SK-N-SH (cell line): ENCODE measurements at regions not wholly inside any gene's neighbourhood (a gene's known extent, or its start where the extent isn't known, plus 50 kb on each side); places are given as distances from the start of the nearest gene placed in this dataset.

Experiments used
- CTCF ChIA-PET: fragments of 300-600, 350-600 bp; formaldehyde crosslinking; extraction: SDS; loops from one replicate; lab custom pipeline; 2021; lab: Yijun Ruan, JAX
- POLR2A ChIA-PET: fragments of 350-600 bp; sonication (Branson Sonifier 250); formaldehyde crosslinking; extraction: SDS; loops from one replicate; lab custom pipeline; 2020; ENCODE audit warnings: antibody characterized with exemption, inconsistent platforms; lab: Yijun Ruan, JAX
- DNase-seq: peaks from one replicate; pipeline ENCODE4 v3.0.0; 2012
- H2AFZ ChIP-seq: fragments of 200-600 bp; sonication (generic); 2 replicates; pipeline ENCODE4 v1.8.1; 2016; ENCODE audit warnings: antibody characterized with exemption, mild to moderate bottlenecking, low read depth
- H3F3A ChIP-seq: fragments of 200-600 bp; sonication (generic); replicated peaks from 2 replicates; pipeline ENCODE3; 2016; ENCODE audit warnings: antibody characterized with exemption, mild to moderate bottlenecking; ENCODE audit not compliant: insufficient read depth
- H3K27ac ChIP-seq, 2 experiments: fragments of 200-500 bp in 1 of 2; fragments of 200-600 bp in 1 of 2; sonication (Bioruptor generic) in 1 of 2; sonication (generic), shearing (Covaris generic) in 1 of 2; 2 replicates each; pipeline versions ENCODE4 v1.5.1 to v1.6.1; 2014 to 2016; ENCODE audit warnings: low read depth in 2 of 2, inconsistent platforms in 1 of 2, low read length in 1 of 2, mild to moderate bottlenecking in 1 of 2, mixed read lengths in 1 of 2
- H3K27me3 ChIP-seq: fragments of 200-600 bp; sonication (generic), shearing (Covaris generic); 2 replicates; pipeline ENCODE4 v1.6.1; 2016; ENCODE audit warnings: mixed run types; ENCODE audit not compliant: insufficient read depth
- H3K36me3 ChIP-seq, 2 experiments: fragments of 200-500 bp in 1 of 2; fragments of 200-600 bp in 1 of 2; sonication (Bioruptor generic) in 1 of 2; sonication (generic) in 1 of 2; replicated peaks in 1 of 2; 2 replicates each; pipeline versions ENCODE3 to v1.5.1; 2014 to 2016; ENCODE audit warnings: low read length in 1 of 2, mild to moderate bottlenecking in 1 of 2; ENCODE audit not compliant: insufficient read depth in 2 of 2, control insufficient read depth in 1 of 2
- H3K4me1 ChIP-seq, 2 experiments: fragments of 200-500 bp in 1 of 2; fragments of 200-600 bp in 1 of 2; sonication (Bioruptor generic) in 1 of 2; sonication (generic), shearing (Covaris generic) in 1 of 2; 2 replicates each; pipeline versions ENCODE4 v1.5.1 to v1.6.1; 2014 to 2016; ENCODE audit warnings: low read depth in 1 of 2, low read length in 1 of 2, mixed run types in 1 of 2; ENCODE audit not compliant: insufficient read depth in 2 of 2, control insufficient read depth in 1 of 2
- H3K4me2 ChIP-seq: fragments of 200-600 bp; sonication (generic), shearing (Covaris generic); 2 replicates; pipeline ENCODE4 v1.6.1; 2017; ENCODE audit warnings: mixed run types
- H3K4me3 ChIP-seq, 2 experiments: fragments of 200-500 bp in 1 of 2; fragments of 200-600 bp in 1 of 2; sonication (Bioruptor generic) in 1 of 2; sonication (generic), shearing (Covaris generic) in 1 of 2; 2 replicates each; pipeline versions ENCODE4 v1.5.1 to v1.8.1; 2014 to 2016; ENCODE audit warnings: low read depth in 2 of 2, inconsistent platforms in 1 of 2, low read length in 1 of 2, mild to moderate bottlenecking in 1 of 2, mixed read lengths in 1 of 2, moderate library complexity in 1 of 2
- H3K79me2 ChIP-seq: fragments of 200-600 bp; sonication (generic); 2 replicates; pipeline ENCODE4 v1.8.1; 2017; ENCODE audit warnings: mild to moderate bottlenecking; ENCODE audit not compliant: insufficient read depth
- H3K9ac ChIP-seq: fragments of 200-600 bp; sonication (generic); 2 replicates; pipeline ENCODE4 v1.6.1; 2017; ENCODE audit warnings: mixed run types
- H3K9me2 ChIP-seq: fragments of 200-600 bp; sonication (generic); 2 replicates; pipeline ENCODE4 v1.6.1; 2017; ENCODE audit warnings: mixed run types
- H3K9me3 ChIP-seq: fragments of 200-600 bp; sonication (generic); 2 replicates; pipeline ENCODE4 v1.6.1; 2017; ENCODE audit warnings: mixed run types, mild to moderate bottlenecking, moderate library complexity
- H4K20me1 ChIP-seq: fragments of 200-600 bp; sonication (generic); 2 replicates; pipeline ENCODE4 v1.6.1; 2017; ENCODE audit warnings: mild to moderate bottlenecking, mixed run types; ENCODE audit not compliant: insufficient read depth
- CHD2 ChIP-seq: fragments of 150-350 bp; IDR thresholded peaks from 2 replicates; pipeline ENCODE4 v1.6.1; 2018; ENCODE audit warnings: low read length; ENCODE audit not compliant: partially characterized antibody
- CTCF ChIP-seq: fragments of 200-600 bp; sonication (generic); IDR thresholded peaks from 2 replicates; pipeline ENCODE4 v1.6.1; 2017; ENCODE audit warnings: antibody characterized with exemption, mild to moderate bottlenecking, moderate library complexity
- EP300 ChIP-seq, 2 experiments: IDR thresholded peaks; 2 replicates each; pipeline versions ENCODE4 v1.4.0 to v1.6.1; 2012; ENCODE audit warnings: borderline replicate concordance in 1 of 2, low read depth in 1 of 2, low read length in 1 of 2
- EZH2phosphoT487 ChIP-seq: fragments of 200-600 bp; sonication (generic); IDR thresholded peaks from 2 replicates; pipeline ENCODE4 v1.6.1; 2017; ENCODE audit warnings: low read depth, mixed run types, mild to moderate bottlenecking, antibody characterized with exemption, moderate library complexity, borderline replicate concordance
- FOXM1 ChIP-seq: IDR thresholded peaks from 2 replicates; pipeline ENCODE4 v1.4.0; 2012; ENCODE audit warnings: low read depth, mild to moderate bottlenecking
- GABPA ChIP-seq: IDR thresholded peaks from 2 replicates; pipeline ENCODE4 v1.4.0; 2012; ENCODE audit warnings: low read depth, mild to moderate bottlenecking
- JUND ChIP-seq: IDR thresholded peaks from 2 replicates; pipeline ENCODE4 v1.4.0; 2012
- MAX ChIP-seq: IDR thresholded peaks from 2 replicates; pipeline ENCODE4 v1.4.0; 2012; ENCODE audit warnings: low read depth
- NFIC ChIP-seq: IDR thresholded peaks from 2 replicates; pipeline ENCODE4 v1.4.0; 2012; ENCODE audit warnings: borderline replicate concordance
- NRF1 ChIP-seq: IDR thresholded peaks from 2 replicates; pipeline ENCODE4 v1.6.1; 2012; ENCODE audit warnings: low read depth, mild to moderate bottlenecking, low read length
- RXRA ChIP-seq: IDR thresholded peaks from 2 replicates; pipeline ENCODE4 v1.4.0; 2012; ENCODE audit warnings: low read depth, mild to moderate bottlenecking, borderline replicate concordance
- SIN3A ChIP-seq: IDR thresholded peaks from 2 replicates; pipeline ENCODE4 v1.6.1; 2012; ENCODE audit warnings: low read depth, mild to moderate bottlenecking, low read length, moderate library complexity, borderline replicate concordance
- SMC3 ChIP-seq: IDR thresholded peaks from 2 replicates; pipeline ENCODE4 v1.6.1; 2012; ENCODE audit warnings: low read depth, low read length, improper control_type of control experiment
- TAF1 ChIP-seq: IDR thresholded peaks from 2 replicates; pipeline ENCODE4 v1.6.1; 2012; ENCODE audit warnings: low read depth, mild to moderate bottlenecking, low read length, moderate library complexity, borderline replicate concordance
- TEAD4 ChIP-seq: IDR thresholded peaks from 2 replicates; pipeline ENCODE4 v1.4.0; 2012; ENCODE audit warnings: mild to moderate bottlenecking, borderline replicate concordance; ENCODE audit not compliant: insufficient read depth
- WGBS: methylation state at CpG from one replicate; pipeline ENCODE4 v1.1.6; 2017; ENCODE audit warnings: low lambda C conversion rate; 5-methylcytosine and 5-hydroxymethylcytosine counted together
- TF ChIP-seq, protein P1 (sequence below): IDR thresholded peaks from 2 replicates; pipeline ENCODE4; 2012
- TF ChIP-seq, protein P2 (sequence below): IDR thresholded peaks from 2 replicates; pipeline ENCODE4 v1.4.0; 2012; ENCODE audit warnings: low read depth, borderline replicate concordance
- TF ChIP-seq, protein P3 (sequence below): fragments of 150-350 bp; IDR thresholded peaks from 2 replicates; pipeline ENCODE4 v1.6.1; 2017; ENCODE audit warnings: antibody characterized with exemption, low read length, low read depth, borderline replicate concordance

DNA sequence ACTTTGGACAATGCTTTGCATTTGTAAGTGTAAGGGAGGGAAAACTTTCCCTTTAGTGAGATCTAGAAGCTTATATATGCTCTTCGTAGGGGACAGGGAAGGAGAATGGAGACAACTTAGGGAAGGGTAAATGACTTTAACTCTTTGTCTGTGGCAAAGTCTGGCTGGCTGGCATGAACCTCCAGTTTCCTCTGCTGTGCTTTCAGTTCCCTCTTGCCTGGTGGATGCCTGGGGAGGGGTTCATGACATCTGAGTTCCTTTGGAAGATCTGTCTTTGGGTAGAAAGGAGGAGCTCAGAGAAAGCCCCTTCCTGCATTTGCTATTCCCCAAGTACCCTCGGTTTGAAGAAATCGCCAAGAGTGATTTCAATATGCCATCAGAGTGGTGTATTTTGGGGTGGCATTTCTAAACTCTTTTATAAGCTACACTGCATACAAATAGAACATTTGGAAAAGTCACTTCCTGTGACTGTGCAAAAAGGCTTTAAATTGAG, 143.6 kb downstream of the VAPA start:
- H3K9me2 ChIP-seq = no peaks in the 10 kb centered on the region
- no peaks in the 10 kb centered on the region for H3K79me2 ChIP-seq
- H3K9ac ChIP-seq = peak overlapping the region; percentile 36; the same call in 1 of the 2 replicates
- no peaks in the 10 kb centered on the region for H3K27me3 ChIP-seq
- no peaks in the 10 kb centered on the region for H4K20me1 ChIP-seq
- POLR2A ChIA-PET = no interaction called here
- no peak overlapping the region for H3K4me3 ChIP-seq
- peaks cover 9% of the 10 kb centered on the region for H3F3A ChIP-seq
- peak overlapping the region; percentile 78 to 87; a peak in 3 of 4 replicates for H3K27ac ChIP-seq
- TF ChIP-seq JUND (0 out of 2 replicates have a peak, but pooled peaks have one; percentile 65), FOXM1 (no peak)
- no peak for DNase-seq
- CTCF ChIA-PET = interaction anchor here (1.0 kb wide), 1 partner anchor 264 kb away, joined by 4 read pairs; no protein-coding TSS in a partner anchor
- peak overlapping the region; percentile 35 for H3K4me2 ChIP-seq
- peak overlapping the region; percentile 71 for H2AFZ ChIP-seq
- 88% methylated on average over 3 of the region's 3 CpGs for WGBS
- H3K4me1 ChIP-seq = peaks cover 23 to 47% of the 10 kb centered on the region in 2 experiments; a peak in 3 of 4 replicates
- H3K36me3 ChIP-seq = no peaks in the 10 kb centered on the region
- no peaks in the 10 kb centered on the region for H3K9me3 ChIP-seq

- Histone ChIP-seq H3K27me3 (no peaks in the 10 kb centered on the region), H2AFZ (peak overlapping the region; percentile 71), H3K9me3 (no peaks in the 10 kb centered on the region), H3K4me1 (peaks cover 27 to 47% of the 10 kb centered on the region in 2 experiments; a peak in 3 of 4 replicates), H3K9ac (peak overlapping the region; percentile 36; the same call in 1 of the 2 replicates), H4K20me1 (no peaks in the 10 kb centered on the region), H3F3A (peaks cover 9% of the 10 kb centered on the region), H3K9me2 (no peaks in the 10 kb centered on the region), H3K27ac (peak overlapping the region; percentile 78 to 87; a peak in 3 of 4 replicates), H3K4me2 (peak overlapping the region; percentile 35), H3K4me3 (no peak overlapping the region), H3K36me3 (no peaks in the 10 kb centered on the region), H3K79me2 (no peaks in the 10 kb centered on the region)
- no peak for DNase-seq
- WGBS = 46% methylated on average over 5 of the region's 5 CpGs
- POLR2A ChIA-PET = no interaction called here
- CTCF ChIA-PET = interaction anchor here (1.0 kb wide), 1 partner anchor 263 kb away, joined by 4 read pairs; no protein-coding TSS in a partner anchor
- TF ChIP-seq, protein P1, sequence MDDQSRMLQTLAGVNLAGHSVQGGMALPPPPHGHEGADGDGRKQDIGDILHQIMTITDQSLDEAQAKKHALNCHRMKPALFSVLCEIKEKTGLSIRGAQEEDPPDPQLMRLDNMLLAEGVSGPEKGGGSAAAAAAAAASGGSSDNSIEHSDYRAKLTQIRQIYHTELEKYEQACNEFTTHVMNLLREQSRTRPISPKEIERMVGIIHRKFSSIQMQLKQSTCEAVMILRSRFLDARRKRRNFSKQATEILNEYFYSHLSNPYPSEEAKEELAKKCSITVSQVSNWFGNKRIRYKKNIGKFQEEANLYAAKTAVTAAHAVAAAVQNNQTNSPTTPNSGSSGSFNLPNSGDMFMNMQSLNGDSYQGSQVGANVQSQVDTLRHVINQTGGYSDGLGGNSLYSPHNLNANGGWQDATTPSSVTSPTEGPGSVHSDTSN = peak; percentile 58
- TF ChIP-seq SMC3 (no peak), EZH2phosphoT487 (no peak), TEAD4 (peak; percentile 62; the same call in 1 of the 2 replicates), GABPA (no peak), MAX (peak; percentile 61; the same call in 1 of the 2 replicates), CTCF (no peak), NFIC (peak; percentile 54; the same call in 1 of the 2 replicates), SIN3A (no peak), RXRA (no peak), EP300 (IDR thresholded peaks at IDR 0.05; ENCODE audit: borderline replicate concordance in 1 of 2, low read depth in 1 of 2, low read length in 1 of 2) (peak in 1 of 2 experiments; percentile 61; a peak in 1 of 4 replicates), TAF1 (no peak), CHD2 (no peak), JUND (no peak; the same call in none of the 2 replicates), NRF1 (no peak)
- TF ChIP-seq, protein P2, sequence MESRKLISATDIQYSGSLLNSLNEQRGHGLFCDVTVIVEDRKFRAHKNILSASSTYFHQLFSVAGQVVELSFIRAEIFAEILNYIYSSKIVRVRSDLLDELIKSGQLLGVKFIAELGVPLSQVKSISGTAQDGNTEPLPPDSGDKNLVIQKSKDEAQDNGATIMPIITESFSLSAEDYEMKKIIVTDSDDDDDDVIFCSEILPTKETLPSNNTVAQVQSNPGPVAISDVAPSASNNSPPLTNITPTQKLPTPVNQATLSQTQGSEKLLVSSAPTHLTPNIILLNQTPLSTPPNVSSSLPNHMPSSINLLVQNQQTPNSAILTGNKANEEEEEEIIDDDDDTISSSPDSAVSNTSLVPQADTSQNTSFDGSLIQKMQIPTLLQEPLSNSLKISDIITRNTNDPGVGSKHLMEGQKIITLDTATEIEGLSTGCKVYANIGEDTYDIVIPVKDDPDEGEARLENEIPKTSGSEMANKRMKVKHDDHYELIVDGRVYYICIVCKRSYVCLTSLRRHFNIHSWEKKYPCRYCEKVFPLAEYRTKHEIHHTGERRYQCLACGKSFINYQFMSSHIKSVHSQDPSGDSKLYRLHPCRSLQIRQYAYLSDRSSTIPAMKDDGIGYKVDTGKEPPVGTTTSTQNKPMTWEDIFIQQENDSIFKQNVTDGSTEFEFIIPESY = no peak
- TF ChIP-seq, protein P3, sequence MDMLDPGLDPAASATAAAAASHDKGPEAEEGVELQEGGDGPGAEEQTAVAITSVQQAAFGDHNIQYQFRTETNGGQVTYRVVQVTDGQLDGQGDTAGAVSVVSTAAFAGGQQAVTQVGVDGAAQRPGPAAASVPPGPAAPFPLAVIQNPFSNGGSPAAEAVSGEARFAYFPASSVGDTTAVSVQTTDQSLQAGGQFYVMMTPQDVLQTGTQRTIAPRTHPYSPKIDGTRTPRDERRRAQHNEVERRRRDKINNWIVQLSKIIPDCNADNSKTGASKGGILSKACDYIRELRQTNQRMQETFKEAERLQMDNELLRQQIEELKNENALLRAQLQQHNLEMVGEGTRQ = no peak
Measured at GRCh38 chr18:10057894-10058791, 144.3 kb downstream of the VAPA start.
